ENCODE measurements at regions not wholly inside any gene's neighbourhood (a gene's known extent, or its start where the extent isn't known, plus 50 kb on each side); places are given as distances from the start of the nearest gene placed in this dataset.
"Not testable (repeated sequence)": the region's sequence is repeated elsewhere in the genome, so short reads cannot be mapped to it uniquely, and the experiment has no call there.

GRCh38 chr5:152529440-152529839 is 124.4 kb upstream of the NMUR2 start:
- no peak for DNase-seq

- DNase-seq, result peak; percentile 6
Observed at GRCh38 chr5:152532714-152533113, 127.6 kb upstream of the NMUR2 start.

- no peak for DNase-seq
Observed at GRCh38 chr5:152534641-152535040, 129.6 kb upstream of the NMUR2 start.

- DNase-seq, result no peak
Observed at GRCh38 chr5:152542741-152543140, 137.7 kb upstream of the NMUR2 start.

GRCh38 chr5:152546493-152546892 is 141.4 kb upstream of the NMUR2 start:
- DNase-seq, result no peak

- no peak for DNase-seq
Observed at GRCh38 chr5:152547202-152547601, 142.1 kb upstream of the NMUR2 start.

- no peak for DNase-seq
Observed at GRCh38 chr5:152549709-152550108, 144.6 kb upstream of the NMUR2 start.

- no peak for DNase-seq
Observed at GRCh38 chr5:152551061-152551460, 146.0 kb upstream of the NMUR2 start.

GRCh38 chr5:152556784-152557183 is 151.7 kb upstream of the NMUR2 start:
- no peak for DNase-seq

- DNase-seq, result peak; percentile 6
Observed at GRCh38 chr5:152560512-152561137, 155.5 kb upstream of the NMUR2 start.

- no peak for DNase-seq
Observed at GRCh38 chr5:152568016-152568415, 162.9 kb upstream of the NMUR2 start.

GRCh38 chr5:152572812-152573211 is 167.7 kb upstream of the NMUR2 start:
- DNase-seq, result no peak

GRCh38 chr5:152584103-152584502 is 179.0 kb upstream of the NMUR2 start:
- no peak for DNase-seq

GRCh38 chr5:152592416-152592815 is 187.3 kb upstream of the NMUR2 start:
- no peak for DNase-seq

- DNase-seq, result no peak
Observed at GRCh38 chr5:152593388-152593787, 188.3 kb upstream of the NMUR2 start.

GRCh38 chr5:152595405-152595804 is 190.3 kb upstream of the NMUR2 start:
- DNase-seq, result no peak

- no peak for DNase-seq
Observed at GRCh38 chr5:152599096-152599495, 194.0 kb upstream of the NMUR2 start.

- no peak for DNase-seq
Observed at GRCh38 chr5:152601806-152602732, 197.0 kb upstream of the NMUR2 start.

- not testable (repeated sequence) for DNase-seq
Observed at GRCh38 chr5:152606050-152606449, 201.0 kb upstream of the NMUR2 start.

GRCh38 chr5:152606776-152607364 is 201.8 kb upstream of the NMUR2 start:
- no peak for DNase-seq

- no peak for DNase-seq
Observed at GRCh38 chr5:152607401-152608160, 202.5 kb upstream of the NMUR2 start.

- DNase-seq, result no peak
Observed at GRCh38 chr5:152608458-152608857, 203.4 kb upstream of the NMUR2 start.

GRCh38 chr5:152619756-152620155 is 214.7 kb upstream of the NMUR2 start:
- DNase-seq, result no peak

Data from NCI-H510A (cell line).